WTC11 (cell line): ENCODE measurements at regions not wholly inside any gene's neighbourhood (a gene's known extent, or its start where the extent isn't known, plus 50 kb on each side); places are given as distances from the start of the nearest gene placed in this dataset.

Experiments used
- ATAC-seq: fragments of 200-7000 bp; cut with Tn5 transposase; 2 replicates; pipeline ENCODE4 v1.10.0; 2021; ENCODE audit warnings: mild to moderate bottlenecking, moderate library complexity
- CTCF ChIA-PET: fragments of 300-600 bp; sonication (Branson Sonifier 250); formaldehyde crosslinking; loops from one replicate; lab custom pipeline; 2021; ENCODE audit warnings: antibody characterized with exemption; lab: Charles Lee
- POLR2A ChIA-PET: fragments of 350-600 bp; sonication (Branson Sonifier 250); formaldehyde crosslinking; loops from one replicate; lab custom pipeline; 2021; ENCODE audit warnings: antibody characterized with exemption; lab: Charles Lee
- DNase-seq: peaks from one replicate; pipeline ENCODE4 v3.0.0; 2021; ENCODE audit warnings: low spot score
- H3K27ac Mint-ChIP-seq: 2 replicates; pipeline ENCODE4 v1.8.0; 2021; ENCODE audit warnings: mixed read lengths
- H3K27me3 Mint-ChIP-seq: 2 replicates; pipeline ENCODE4 v1.8.0; 2021; ENCODE audit warnings: low read depth, mild to moderate bottlenecking, moderate library complexity, mixed read lengths
- H3K36me3 Mint-ChIP-seq: 2 replicates; pipeline ENCODE4 v1.8.0; 2021; ENCODE audit warnings: mixed read lengths
- H3K4me1 Mint-ChIP-seq: 2 replicates; pipeline ENCODE4 v1.8.0; 2022; ENCODE audit warnings: mixed read lengths
- H3K4me3 Mint-ChIP-seq: 2 replicates; pipeline ENCODE4 v1.8.0; 2021; ENCODE audit warnings: mild to moderate bottlenecking, moderate library complexity, mixed read lengths
- H3K9me3 Mint-ChIP-seq: 2 replicates; pipeline ENCODE4 v1.8.0; 2021; ENCODE audit warnings: mixed read lengths
- AR ChIP-seq: fragments of 250-450 bp; sonication (Bioruptor Pico); IDR thresholded peaks from 2 replicates; pipeline ENCODE4 v1.9.0; 2021; ENCODE audit warnings: mild to moderate bottlenecking
- ATF6 ChIP-seq: sonication (generic); formaldehyde crosslinking; IDR thresholded peaks from 2 replicates; pipeline ENCODE4 v1.8.1; 2023; ENCODE audit warnings: mild to moderate bottlenecking, missing genetic modification reagents
- CBFB ChIP-seq: sonication (generic); formaldehyde crosslinking; IDR thresholded peaks from 2 replicates; pipeline ENCODE4 v1.8.1; 2022; ENCODE audit warnings: mild to moderate bottlenecking, low read depth, missing genetic modification reagents
- CREM ChIP-seq: sonication (generic); formaldehyde crosslinking; IDR thresholded peaks from 2 replicates; pipeline ENCODE4 v1.8.1; 2022; ENCODE audit warnings: mild to moderate bottlenecking, missing genetic modification reagents, moderate library complexity
- ELF4 ChIP-seq: sonication (generic); formaldehyde crosslinking; IDR thresholded peaks from 2 replicates; pipeline ENCODE4 v1.8.1; 2022; ENCODE audit warnings: low read depth, mild to moderate bottlenecking, moderate library complexity, missing genetic modification reagents
- ESRRA ChIP-seq: sonication (generic); formaldehyde crosslinking; IDR thresholded peaks from 2 replicates; pipeline ENCODE4 v1.8.1; 2022; ENCODE audit warnings: mild to moderate bottlenecking, missing genetic modification reagents, borderline replicate concordance
- FOXJ3 ChIP-seq: sonication (generic); formaldehyde crosslinking; IDR thresholded peaks from 2 replicates; pipeline ENCODE4 v1.9.0; 2021; ENCODE audit warnings: missing genetic modification reagents, mild to moderate bottlenecking, borderline replicate concordance
- HMGA2 ChIP-seq: fragments of 250-450 bp; sonication (Bioruptor Pico); IDR thresholded peaks from 2 replicates; pipeline ENCODE4 v1.4.0; 2021; ENCODE audit warnings: mild to moderate bottlenecking, moderate library complexity
- KAT7 ChIP-seq: sonication (generic); formaldehyde crosslinking; IDR thresholded peaks from 2 replicates; pipeline ENCODE4 v1.8.1; 2023; ENCODE audit warnings: missing genetic modification reagents, mild to moderate bottlenecking, borderline replicate concordance
- MYBL2 ChIP-seq: sonication (generic); formaldehyde crosslinking; IDR thresholded peaks from 2 replicates; pipeline ENCODE4 v1.8.1; 2023; ENCODE audit warnings: mild to moderate bottlenecking, moderate library complexity, missing genetic modification reagents
- NFATC4 ChIP-seq: fragments of 250-450 bp; sonication (Bioruptor Pico); IDR thresholded peaks from 2 replicates; pipeline ENCODE4 v1.9.0; 2021; ENCODE audit warnings: mild to moderate bottlenecking
- NFE2L1 ChIP-seq: sonication (generic); formaldehyde crosslinking; IDR thresholded peaks from 2 replicates; pipeline ENCODE4 v1.8.1; 2023; ENCODE audit warnings: missing genetic modification reagents
- SMAD4 ChIP-seq: sonication (generic); formaldehyde crosslinking; IDR thresholded peaks from 2 replicates; pipeline ENCODE4 v1.8.0; 2022; ENCODE audit warnings: mild to moderate bottlenecking, missing genetic modification reagents
- SP1 ChIP-seq: sonication (generic); formaldehyde crosslinking; conservative IDR thresholded peaks from 2 replicates; pipeline ENCODE4 v1.8.1; 2022; ENCODE audit warnings: missing genetic modification reagents
- TCF7 ChIP-seq: sonication (generic); formaldehyde crosslinking; IDR thresholded peaks from 2 replicates; pipeline ENCODE4 v1.8.0; 2022; ENCODE audit warnings: mild to moderate bottlenecking, low read depth, missing genetic modification reagents, moderate library complexity
- ZNF263 ChIP-seq: sonication (generic); formaldehyde crosslinking; IDR thresholded peaks from 2 replicates; pipeline ENCODE4 v1.8.1; 2022; ENCODE audit warnings: low read depth, mild to moderate bottlenecking, moderate library complexity, missing genetic modification reagents
- TF ChIP-seq, protein P1 (sequence below): sonication (generic); formaldehyde crosslinking; IDR thresholded peaks from 2 replicates; pipeline ENCODE4 v1.8.1; 2022; ENCODE audit warnings: low read depth, missing genetic modification reagents, borderline replicate concordance
- TF ChIP-seq, protein P2 (sequence below): sonication (generic); formaldehyde crosslinking; IDR thresholded peaks from 2 replicates; pipeline ENCODE4 v1.8.0; 2023; ENCODE audit warnings: missing genetic modification reagents
- TF ChIP-seq, protein P3 (sequence below): fragments of 250-450 bp; sonication (Bioruptor Pico); conservative IDR thresholded peaks from 2 replicates; pipeline ENCODE4 v1.9.0; 2021; ENCODE audit warnings: mild to moderate bottlenecking
- TF ChIP-seq, protein P4 (sequence below): sonication (generic); formaldehyde crosslinking; IDR thresholded peaks from 2 replicates; pipeline ENCODE4 v1.8.1; 2023; ENCODE audit warnings: mild to moderate bottlenecking, missing genetic modification reagents, moderate library complexity

DNA sequence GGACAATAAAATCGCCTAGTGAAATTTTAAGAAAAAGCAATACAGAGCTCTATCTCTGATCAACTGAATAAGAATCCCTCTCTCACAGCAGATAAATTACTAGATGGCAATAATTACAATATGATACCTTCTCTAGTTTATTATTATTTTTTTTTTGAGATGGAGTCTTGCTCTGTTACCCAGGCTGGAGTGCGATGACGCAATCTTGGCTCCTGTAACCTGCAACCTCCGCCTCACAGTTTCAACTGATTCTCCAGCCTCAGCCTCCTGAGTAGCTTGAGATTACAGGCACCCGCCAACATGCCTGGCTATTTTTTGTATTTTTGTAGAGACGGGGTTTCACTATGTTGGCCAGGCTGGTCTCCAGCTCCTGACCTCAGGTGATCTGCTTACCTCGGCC, 129.3 kb upstream of the PTCHD4 start (continued):
- TF ChIP-seq, protein P1, sequence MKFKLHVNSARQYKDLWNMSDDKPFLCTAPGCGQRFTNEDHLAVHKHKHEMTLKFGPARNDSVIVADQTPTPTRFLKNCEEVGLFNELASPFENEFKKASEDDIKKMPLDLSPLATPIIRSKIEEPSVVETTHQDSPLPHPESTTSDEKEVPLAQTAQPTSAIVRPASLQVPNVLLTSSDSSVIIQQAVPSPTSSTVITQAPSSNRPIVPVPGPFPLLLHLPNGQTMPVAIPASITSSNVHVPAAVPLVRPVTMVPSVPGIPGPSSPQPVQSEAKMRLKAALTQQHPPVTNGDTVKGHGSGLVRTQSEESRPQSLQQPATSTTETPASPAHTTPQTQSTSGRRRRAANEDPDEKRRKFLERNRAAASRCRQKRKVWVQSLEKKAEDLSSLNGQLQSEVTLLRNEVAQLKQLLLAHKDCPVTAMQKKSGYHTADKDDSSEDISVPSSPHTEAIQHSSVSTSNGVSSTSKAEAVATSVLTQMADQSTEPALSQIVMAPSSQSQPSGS (CRISPR knock-in tag) = no peak
- no peak for TF ChIP-seq HMGA2
- TF ChIP-seq, protein P2, sequence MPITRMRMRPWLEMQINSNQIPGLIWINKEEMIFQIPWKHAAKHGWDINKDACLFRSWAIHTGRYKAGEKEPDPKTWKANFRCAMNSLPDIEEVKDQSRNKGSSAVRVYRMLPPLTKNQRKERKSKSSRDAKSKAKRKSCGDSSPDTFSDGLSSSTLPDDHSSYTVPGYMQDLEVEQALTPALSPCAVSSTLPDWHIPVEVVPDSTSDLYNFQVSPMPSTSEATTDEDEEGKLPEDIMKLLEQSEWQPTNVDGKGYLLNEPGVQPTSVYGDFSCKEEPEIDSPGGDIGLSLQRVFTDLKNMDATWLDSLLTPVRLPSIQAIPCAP (CRISPR knock-in tag) = no peak
- TF ChIP-seq CBFB (CRISPR knock-in tag) = no peak
- no peak for TF ChIP-seq SP1
- TF ChIP-seq KAT7 = no peak
- TF ChIP-seq MYBL2 = no peak
- TF ChIP-seq ESRRA (CRISPR knock-in tag) = no peak
- TF ChIP-seq, protein P3, sequence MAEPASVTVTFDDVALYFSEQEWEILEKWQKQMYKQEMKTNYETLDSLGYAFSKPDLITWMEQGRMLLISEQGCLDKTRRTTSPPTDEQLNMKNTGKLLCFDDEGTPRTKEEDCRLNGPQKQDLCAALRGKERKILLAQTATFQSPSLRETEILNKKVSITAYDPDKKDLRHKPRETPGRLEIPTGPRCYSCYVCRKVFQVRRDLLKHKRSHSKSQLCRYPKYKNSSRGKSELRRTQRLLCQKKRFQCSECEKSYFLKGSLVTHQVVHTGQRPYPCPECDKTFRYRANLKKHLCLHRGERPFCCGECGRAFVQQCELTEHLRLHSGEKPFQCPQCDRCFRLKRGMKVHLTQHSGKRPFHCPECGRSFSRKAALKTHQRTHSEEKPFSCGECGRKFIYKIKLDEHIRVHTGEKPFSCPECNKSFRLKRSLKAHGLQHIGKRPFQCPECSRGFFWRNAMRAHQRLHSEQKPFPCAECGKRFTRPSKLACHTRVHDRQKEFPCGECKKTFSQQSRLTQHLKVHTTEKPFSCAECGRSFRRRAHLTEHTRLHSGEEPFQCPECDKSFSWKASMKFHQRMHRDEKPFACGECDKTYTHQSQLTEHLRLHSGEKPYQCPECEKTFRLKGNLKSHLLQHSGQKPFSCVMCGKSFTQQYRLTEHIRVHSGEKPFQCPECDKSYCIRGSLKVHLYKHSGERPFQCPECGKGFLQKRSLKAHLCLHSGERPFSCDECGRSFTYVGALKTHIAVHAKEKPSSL (CRISPR knock-in tag) = no peak
- no peak for TF ChIP-seq AR

GRCh38 chr6:48236375-48236774, 125.4 kb upstream of the PTCHD4 start:
- Mint-ChIP-seq H3K27ac (no peak overlapping the region), H3K4me1 (no peaks in the 10 kb centered on the region), H3K9me3 (peaks cover 30% of the 10 kb centered on the region), H3K27me3 (no peaks in the 10 kb centered on the region), H3K36me3 (peaks cover 25% of the 10 kb centered on the region), H3K4me3 (no peak overlapping the region)
- ATAC-seq = no peak
- DNase-seq = no peak
- ChIA-PET POLR2A (no interaction called here), CTCF (no interaction called here)
- TF ChIP-seq, protein P4, sequence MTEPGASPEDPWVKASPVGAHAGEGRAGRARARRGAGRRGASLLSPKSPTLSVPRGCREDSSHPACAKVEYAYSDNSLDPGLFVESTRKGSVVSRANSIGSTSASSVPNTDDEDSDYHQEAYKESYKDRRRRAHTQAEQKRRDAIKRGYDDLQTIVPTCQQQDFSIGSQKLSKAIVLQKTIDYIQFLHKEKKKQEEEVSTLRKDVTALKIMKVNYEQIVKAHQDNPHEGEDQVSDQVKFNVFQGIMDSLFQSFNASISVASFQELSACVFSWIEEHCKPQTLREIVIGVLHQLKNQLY = no peak
- TF ChIP-seq ELF4 (CRISPR knock-in tag) (no peak), FOXJ3 (no peak), NFE2L1 (CRISPR knock-in tag) (no peak), SMAD4 (CRISPR knock-in tag) (no peak), ZNF263 (no peak), HMGA2 (no peak), NFATC4 (CRISPR knock-in tag) (no peak), TCF7 (CRISPR knock-in tag) (no peak), ATF6 (CRISPR knock-in tag) (no peak), CREM (CRISPR knock-in tag) (no peak)
